NCI-H1436 (cell line): ENCODE measurements at regions not wholly inside any gene's neighbourhood (a gene's known extent, or its start where the extent isn't known, plus 50 kb on each side); places are given as distances from the start of the nearest gene placed in this dataset.
"Not testable (repeated sequence)": the region's sequence is repeated elsewhere in the genome, so short reads cannot be mapped to it uniquely, and the experiment has no call there.

Experiments
- DNase-seq: peaks from one replicate; lab custom pipeline; 2025; lab: John Stamatoyannopoulos, UW

DNA sequence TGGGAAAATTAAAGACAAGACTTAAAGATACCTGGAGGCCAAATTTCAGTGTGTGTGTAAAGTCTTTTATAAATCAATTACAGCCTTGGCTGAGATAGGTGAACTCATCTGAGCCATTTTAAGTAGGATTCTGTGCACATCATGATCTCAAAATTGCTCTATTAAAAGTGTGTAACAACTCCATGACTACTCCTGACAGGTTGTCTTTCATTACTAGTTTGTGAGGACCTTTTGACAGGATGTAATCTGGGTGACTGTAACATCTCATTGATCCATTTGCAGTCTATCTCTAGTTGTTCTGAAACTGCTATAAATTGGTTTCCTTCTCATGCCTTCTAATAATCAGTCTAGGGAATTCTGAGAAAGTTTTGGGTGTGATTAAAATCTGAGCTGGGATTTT is 753.3 kb downstream of the SLITRK5 start:
- no peak for DNase-seq

DNA sequence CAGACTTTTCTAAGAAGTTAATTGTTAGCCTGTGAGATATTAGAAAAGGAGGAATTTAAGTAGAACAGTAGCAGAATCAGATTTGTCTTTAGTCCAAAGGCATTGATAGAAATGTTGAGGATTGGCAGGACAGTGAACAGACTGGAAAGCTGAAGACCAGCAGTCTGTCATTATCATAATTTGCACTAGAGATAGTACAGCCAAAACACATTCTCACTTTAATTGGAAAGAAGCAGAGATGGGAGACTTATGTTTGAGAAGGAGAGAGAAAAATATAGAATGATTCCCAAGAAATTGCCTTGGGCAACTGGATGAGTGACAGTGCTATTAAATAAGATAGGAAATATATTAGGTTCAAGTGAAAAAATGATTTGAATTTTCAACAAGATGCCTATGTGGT is 755.5 kb downstream of the SLITRK5 start:
- no peak for DNase-seq

DNA sequence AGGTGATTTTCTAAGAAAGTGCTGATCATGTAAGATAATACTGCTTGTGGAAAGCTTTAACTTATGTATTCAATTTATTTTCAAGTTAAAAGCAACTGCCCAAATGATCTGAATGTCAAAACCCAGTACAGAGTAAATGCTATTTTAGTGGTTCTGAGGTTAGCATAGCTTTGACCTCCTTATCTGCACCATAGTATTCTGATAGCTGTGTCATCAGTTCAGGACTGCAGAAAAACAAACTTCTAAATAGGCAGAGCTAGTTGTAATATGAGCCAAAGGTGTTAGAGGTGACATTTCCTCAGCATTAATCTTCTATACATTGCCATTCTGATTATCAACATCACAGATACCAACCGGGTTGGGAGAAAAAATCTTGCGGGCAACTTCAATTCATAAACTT is 758.7 kb downstream of the SLITRK5 start:
- DNase-seq = no peak

DNA sequence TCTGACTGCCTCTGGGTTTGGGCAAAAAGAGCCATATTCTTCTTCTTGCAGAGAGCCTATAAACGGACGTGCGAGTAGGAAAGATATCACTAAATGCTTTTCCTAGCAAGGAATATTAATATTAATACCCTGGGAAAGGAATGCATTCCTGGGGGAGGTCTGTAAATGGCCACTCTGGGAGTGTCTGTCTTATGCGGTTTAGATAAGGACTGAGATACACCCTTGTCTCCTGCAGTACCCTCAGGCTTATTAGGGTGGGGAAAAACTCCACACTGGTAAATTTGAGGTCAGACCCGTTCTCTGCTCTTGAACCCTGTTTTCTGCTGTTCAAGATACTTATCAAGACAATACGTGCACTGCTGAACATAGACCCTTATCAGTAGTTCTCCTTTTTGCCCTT is 763.8 kb downstream of the SLITRK5 start:
- no peak for DNase-seq

DNA sequence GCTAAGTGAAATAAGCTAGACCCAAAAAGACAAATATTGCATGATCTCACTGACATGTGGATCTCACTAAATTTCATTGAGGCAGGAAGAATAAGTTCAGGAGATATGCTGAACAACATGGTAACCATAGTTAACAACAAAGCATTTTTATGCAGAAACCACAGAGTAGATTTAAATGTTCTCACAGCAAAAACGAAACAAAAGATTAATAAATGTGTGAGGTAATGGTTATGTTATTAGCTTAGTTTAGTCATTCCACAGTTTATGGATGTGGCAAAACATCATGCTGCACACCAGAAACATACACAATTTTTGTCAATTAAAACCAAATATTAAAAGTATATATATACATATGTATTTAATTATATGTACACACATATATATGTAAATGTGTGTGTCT is 765.8 kb downstream of the SLITRK5 start:
- DNase-seq = no peak

DNA sequence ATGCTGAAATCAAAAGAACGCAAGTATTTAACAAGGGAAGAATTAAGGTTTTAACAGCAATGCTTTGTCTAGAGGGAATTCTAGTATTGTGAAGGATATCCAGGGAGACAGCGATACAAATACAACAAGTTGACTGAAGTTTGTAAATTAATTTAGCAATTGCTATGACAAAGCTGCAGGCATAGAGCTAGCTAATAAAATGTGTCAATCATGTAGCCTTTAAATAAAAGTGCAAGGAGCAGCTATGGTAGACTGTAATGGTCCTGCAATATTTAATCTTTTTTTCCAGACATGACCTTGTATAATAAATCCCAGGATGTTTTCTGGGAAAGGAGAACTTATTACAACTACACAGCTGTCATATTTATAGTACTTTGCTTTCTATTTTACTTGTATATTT is 779.3 kb downstream of the SLITRK5 start:
- DNase-seq = no peak

DNA sequence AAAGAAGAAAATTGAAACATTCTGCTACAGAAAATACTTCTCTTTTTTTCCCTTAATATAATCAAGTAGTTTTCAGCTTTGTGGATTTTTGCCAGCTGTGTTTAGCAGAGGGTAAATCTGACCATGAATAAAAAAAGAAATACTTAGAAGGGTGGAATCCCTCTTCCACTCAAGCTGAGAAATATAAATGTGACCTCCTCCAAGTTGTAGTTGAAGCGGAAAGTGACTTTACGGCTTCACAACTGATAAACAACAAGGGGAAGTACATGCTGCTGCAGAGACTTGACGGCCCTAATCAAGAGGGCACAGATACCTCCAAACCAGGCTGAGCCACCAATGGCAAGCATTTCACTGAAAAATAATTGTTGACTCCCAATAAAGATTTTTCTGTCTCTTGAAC is 785.0 kb downstream of the SLITRK5 start:
- no peak for DNase-seq

DNA sequence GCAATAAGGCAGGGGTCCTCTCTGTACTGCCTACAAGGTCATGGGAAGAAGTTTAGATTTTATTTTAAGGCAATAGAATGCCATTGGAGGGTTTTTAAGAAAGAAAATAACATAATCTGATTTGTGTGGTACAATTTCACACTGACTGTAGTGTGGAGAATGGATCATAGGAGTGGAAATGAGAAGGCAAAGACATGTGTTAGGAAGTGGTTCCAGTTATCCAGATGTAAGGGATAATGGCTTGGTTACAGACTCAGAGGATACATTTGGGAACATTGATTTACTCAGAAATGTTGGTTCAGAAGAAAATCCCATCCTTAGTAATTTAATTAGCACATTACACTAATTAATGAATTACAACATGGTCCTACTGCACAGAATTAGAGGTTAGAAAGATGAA is 788.2 kb downstream of the SLITRK5 start:
- no peak for DNase-seq

DNA sequence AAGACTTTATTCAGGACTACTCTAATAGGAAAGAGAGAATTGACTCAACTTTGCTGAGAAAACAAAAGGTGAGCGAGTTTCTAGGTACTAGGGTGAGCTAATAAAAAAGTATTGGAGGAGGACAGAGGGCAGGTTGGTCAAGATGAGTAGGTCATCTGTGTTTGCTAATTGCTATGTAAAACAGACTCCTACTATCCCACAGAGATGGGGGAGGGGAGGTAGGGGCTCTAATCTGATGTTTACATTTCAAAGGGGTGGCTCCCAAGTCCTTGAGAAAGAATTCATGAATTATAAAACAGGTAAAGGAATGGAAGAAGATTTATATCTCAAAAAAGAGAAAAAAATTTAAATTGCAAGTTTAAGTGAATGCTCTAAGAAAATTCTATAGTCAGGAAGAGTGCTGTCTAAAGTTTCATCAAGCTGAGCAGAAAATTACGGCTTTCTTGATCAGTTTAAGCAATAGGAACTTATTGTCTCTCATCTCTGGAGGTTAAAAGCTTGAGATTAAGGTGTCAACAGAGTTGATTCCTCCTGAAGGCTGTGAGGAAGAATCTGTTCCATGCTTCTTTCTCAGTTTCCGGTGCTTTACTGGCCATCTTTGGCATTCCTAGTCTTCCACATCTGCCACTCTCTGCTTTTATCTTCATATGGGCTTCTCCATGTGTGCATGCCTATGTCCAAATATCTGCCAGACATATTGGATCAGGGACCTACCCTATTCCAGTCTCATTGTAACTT is 790.3 kb downstream of the SLITRK5 start:
- DNase-seq = no peak

DNA sequence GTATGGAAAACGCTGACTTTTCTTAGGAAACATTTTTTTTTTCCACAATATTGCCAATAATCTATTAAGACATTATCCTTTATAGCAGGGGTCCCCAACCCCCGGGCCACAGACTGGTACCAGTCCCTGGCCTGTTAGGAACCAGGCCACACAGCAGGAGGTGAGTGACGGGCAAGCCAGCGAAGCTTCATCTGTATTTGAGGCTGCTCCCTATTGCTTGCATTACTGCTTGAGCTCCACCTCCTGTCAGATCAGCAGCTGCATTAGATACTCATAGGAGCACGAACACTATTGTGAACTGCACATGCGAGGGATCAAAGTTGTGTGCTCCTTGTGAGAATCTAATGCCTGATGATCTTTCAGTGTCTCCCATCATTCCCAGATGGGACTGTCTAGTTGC is 793.7 kb downstream of the SLITRK5 start:
- DNase-seq = no peak

DNA sequence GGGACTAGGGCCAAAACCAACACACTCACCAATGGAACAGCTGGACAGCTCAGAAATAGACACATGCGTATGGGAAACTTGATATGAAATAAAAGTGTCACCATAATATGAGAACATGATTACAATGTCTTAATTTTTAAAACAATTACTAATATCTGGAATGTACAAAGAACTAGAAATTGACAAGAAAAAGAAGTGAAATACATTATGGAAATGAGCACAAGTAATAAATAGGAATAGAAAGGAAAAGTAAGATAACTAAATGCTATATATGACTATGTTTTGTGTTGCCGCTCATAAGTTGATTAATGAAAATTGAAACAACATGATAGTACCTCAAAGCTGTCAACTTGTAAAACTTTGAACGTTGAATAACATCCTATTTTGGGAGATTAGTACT is 801.1 kb downstream of the SLITRK5 start:
- DNase-seq = no peak

DNA sequence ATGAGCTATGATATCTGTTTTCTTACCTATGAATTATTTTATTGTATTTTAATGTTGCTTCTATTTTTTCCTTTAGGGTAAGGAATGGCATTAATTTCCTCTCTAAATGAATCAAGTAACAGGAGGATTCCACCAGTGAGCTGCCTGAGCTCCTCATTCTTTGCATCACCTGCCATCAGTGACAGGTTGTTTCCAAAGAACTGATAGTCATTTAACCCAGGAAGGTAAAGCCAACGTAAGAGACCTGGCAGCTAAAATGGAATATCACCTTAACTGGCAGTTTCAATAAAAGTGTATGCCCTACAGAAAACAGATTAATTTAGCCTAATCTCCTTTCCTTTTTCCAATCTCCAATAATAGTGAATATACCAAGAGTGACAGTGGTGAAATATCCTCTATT is 812.0 kb downstream of the SLITRK5 start:
- no peak for DNase-seq

DNA sequence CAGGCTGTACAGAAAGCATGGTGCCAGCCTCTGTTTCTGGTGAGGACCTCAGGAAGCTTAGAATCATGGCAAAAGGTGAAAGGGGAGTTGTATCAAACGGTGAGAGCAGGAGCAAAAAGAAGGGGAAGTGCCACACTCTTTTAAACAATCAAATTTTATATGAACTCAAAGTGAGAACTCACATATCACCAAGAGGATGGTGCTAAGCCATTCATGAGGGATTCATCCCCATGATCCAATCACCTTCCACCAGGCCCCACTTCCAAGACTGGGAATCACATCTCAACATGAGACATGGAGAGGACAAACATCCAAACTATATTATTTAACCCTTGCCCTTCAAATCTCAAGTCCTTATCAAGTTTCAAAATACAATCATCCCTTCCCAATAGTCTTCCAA is 836.7 kb downstream of the SLITRK5 start:
- DNase-seq = no peak

DNA sequence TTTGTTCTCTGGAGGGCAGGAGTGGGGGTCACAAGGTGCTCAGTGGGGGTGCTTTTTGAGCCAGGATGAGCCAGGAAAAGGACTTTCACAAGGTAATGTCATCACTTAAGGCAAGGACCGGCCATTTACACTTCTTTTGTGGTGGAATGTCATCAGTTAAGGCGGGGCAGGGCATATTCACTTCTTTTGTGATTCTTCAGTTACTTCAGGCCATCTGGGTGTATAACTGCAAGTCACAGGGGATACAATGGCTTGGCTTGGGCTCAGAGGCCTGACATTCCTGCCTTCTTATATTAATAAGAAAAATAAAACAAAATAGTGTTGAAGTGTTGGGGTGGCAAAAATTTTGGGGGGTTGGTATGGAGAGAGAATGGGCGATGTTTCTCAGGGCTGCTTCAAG is 841.8 kb downstream of the SLITRK5 start:
- DNase-seq = not testable (repeated sequence)

DNA sequence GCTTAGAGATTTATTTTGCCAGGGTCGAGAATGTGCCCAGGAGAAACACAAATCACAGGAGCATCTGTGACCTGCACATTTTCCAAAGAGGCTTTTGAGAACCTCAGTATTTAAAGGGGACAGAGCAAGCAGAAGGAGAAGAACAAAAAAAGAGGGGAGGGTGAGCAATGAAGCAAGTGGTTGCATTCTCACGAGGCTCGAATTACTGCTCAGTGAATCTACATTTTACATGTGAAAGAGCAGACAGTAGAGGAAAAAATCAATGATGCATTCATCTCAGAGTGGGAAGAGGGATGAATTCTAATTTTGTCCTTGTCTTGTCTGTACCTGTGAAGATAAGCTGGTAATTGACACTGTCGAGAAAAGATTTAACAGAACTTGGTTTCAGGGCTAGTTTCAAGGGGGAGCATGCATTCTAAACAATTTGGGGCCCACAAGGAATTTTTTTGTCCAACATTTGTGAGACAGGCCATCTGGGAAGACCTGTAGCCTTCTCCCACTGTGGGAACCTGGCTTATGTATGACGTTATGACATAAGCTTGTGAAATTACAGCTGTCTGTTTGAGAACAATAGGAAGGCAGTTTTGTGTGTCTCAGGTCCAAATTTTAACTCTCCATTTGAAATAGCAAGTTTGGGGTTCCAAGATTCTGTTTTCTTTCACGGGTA is 855.1 kb downstream of the SLITRK5 start:
- no peak for DNase-seq

DNA sequence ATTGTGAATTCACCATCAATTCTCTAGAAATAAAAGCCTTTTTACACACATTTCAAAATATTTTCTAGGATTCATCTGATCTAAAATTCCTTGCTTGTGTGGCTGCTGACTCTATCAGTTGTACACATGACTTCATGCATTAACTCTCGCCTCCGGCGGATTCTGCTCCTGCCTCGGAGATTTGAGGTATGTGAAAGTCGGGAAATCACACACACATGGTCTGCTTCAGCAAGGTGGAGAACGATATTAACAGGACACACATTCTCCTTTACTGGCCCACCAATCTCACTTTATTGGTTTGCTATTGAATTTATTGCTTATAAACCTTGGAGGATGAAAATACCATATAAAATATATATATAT is 855.7 kb downstream of the SLITRK5 start:
- DNase-seq = no peak

DNA sequence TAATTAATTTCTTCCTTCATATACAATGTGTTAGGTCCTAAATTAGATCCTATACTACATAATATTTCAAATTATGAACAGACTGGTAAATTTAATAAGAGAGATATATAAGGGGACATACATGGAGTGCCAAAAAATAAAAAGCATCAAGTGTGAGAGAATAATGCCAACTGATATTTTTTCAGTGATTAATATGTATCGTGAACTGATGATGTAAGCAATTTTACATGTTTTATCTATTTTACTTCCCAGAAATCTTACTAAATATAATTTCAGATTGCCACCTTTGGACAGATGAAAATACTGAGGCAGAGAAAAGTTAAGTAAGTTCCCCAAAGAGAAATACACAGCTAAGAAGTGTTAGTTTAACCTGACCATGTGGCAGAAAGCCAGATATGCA is 870.8 kb downstream of the SLITRK5 start:
- DNase-seq = no peak

DNA sequence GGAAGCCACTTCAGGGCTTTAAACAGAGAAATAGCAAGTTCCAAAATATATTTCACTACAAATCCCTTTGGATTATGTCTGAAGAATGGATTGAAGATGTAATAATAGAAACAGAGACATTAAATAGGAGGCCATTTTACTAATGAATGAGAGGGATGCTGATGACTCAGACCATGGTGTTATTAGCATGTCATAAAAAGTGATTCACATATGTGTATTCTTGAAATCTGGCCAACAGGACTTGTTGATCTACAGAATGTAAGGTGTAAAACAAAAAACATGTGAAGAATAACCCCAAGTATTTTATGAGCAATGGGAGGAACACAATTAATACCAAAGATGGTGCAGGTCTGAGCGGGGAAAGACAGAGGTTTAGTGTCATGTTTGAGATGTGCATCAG is 873.7 kb downstream of the SLITRK5 start:
- DNase-seq = no peak

DNA sequence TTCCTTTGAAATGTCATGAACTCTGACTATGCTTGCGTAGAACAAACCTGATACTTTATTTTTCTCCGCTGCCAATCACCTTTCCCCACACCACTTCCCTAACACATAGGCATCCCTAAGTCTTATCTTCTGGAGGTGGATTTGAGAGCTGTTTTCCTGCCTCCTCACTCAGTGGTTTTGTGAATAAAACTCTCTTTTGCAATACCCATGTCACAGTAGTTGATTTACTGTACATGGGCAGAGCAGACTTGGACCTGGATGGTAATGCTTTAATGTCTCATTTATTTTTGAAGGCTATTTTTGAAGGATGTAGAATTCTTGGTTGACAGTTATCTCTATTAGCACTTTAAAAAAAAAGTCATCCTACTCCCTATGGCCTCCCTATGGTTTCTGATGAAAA is 881.8 kb downstream of the SLITRK5 start:
- DNase-seq = no peak

DNA sequence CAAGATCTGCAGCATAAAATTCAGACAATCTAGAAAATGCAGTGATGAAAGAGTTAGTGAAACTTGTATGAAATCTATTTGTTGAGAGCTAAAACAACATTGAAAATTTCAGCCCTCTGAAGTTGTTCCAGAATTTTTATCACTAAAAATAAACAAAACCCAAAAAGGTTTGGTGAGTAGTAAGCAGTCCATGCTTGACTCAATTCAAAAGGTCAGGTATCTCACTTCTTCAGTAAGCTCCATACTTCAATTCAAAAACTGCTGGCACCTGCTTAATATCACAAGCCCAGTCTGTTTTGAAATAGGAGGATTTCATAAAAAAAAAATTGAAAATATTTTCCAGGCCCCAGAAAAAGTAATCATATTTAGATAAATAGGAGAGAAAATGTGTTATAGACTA is 894.4 kb downstream of the SLITRK5 start:
- DNase-seq = no peak

DNA sequence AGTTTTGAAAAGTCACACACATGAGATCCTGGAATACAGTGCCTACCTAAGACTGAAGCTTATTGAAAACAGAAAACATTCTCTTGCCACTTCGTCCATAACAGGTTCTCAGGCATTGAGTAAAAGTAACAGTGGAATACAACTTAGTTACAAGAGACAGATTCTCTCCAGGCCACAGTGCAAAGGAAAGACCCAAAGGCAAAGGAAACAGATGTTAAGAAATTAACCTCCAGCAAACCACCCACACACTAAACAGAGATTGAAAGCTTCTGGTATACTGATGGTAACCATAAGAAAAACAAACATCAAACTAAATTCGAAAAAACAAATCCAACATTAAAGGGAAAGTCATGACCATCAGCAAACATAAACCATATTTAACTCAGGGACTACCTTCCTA is 914.7 kb downstream of the SLITRK5 start:
- no peak for DNase-seq

DNA sequence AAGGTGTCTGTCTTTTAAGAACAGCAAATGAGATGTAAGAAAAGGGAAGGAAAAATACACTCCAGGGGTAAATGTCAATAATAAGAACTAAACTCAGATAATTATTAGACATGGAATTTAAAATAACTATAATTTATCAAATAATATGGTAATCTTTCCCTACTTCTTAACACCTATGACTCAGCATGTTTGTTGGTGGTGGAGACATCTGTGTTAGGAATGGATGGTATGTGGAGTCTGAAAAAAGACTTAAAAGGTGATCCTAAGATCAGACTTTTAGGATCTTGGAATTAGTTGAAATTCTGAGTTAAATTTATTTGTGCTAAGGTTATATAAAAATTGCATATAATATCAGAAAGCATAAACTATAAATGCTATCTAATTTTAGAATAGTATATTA is 915.1 kb downstream of the SLITRK5 start:
- no peak for DNase-seq

DNA sequence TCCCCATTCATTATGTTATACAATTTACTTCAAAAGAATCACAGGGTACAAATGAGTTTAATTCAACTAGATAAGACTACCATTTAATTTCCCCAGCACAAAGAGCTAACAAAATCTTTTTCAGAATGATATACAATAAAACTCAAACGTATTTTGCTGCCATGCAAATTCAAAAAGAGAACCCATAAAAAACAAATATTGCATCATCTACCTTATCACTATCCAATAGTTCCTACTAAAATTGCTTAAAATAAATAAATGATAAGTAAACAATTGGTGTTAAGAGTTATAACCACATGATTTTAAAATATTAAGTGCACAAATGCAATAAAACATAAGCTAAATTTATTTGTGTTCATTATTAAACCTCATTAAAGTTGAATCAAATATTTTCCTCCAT is 919.4 kb downstream of the SLITRK5 start:
- no peak for DNase-seq

DNA sequence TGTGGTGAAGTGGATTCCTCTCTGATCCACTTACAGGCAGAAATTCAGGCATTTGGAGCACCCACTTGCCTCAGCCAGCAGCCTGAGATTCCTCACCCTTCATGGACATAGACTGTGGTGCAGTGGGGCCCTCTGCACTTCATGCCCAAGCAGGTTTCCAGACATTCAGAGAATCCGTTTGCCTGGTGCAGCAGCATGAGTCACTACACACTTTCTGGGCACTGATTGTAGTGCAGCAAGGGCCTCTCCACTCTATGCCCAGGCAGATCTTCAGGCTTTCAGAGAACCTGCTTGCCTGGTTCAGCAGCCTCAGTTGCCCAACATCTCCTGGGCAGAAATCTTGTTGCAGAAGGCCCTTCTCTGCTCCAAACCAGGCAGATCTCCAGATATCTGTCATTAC is 920.9 kb downstream of the SLITRK5 start:
- DNase-seq = no peak
